Neural cell (in vitro differentiated cells): ENCODE measurements at regions not wholly inside any gene's neighbourhood (a gene's known extent, or its start where the extent isn't known, plus 50 kb on each side); places are given as distances from the start of the nearest gene placed in this dataset.

Experiments used
- EZH2 ChIP-seq: fragments of 200-600, 300-800 bp; shearing (Covaris generic), sonication (generic); IDR thresholded peaks from 2 replicates; pipeline ENCODE4 v1.6.1; 2014; ENCODE audit warnings: antibody characterized with exemption, low read length, borderline replicate concordance, mild to moderate bottlenecking; ENCODE audit not compliant: insufficient read depth, poor library complexity, severe bottlenecking
- RAD21 ChIP-seq: fragments of 450-650 bp; conservative IDR thresholded peaks from 2 replicates; pipeline ENCODE4 v1.6.1; 2014; ENCODE audit warnings: antibody characterized with exemption, mild to moderate bottlenecking, moderate library complexity
- SMC3 ChIP-seq: fragments of 450-650 bp; conservative IDR thresholded peaks from 2 replicates; pipeline ENCODE4 v1.6.1; 2014; ENCODE audit warnings: antibody characterized with exemption, mild to moderate bottlenecking, moderate library complexity; ENCODE audit not compliant: poor library complexity
- TAF1 ChIP-seq: IDR thresholded peaks from 2 replicates; pipeline ENCODE4 v1.6.1; 2012; ENCODE audit warnings: low read depth
- TF ChIP-seq, protein P1 (sequence below): fragments of 450-650 bp; IDR thresholded peaks from 2 replicates; pipeline ENCODE4 v1.5.1; 2014; ENCODE audit warnings: antibody characterized with exemption, mild to moderate bottlenecking, moderate library complexity; ENCODE audit not compliant: poor library complexity, severe bottlenecking

DNA sequence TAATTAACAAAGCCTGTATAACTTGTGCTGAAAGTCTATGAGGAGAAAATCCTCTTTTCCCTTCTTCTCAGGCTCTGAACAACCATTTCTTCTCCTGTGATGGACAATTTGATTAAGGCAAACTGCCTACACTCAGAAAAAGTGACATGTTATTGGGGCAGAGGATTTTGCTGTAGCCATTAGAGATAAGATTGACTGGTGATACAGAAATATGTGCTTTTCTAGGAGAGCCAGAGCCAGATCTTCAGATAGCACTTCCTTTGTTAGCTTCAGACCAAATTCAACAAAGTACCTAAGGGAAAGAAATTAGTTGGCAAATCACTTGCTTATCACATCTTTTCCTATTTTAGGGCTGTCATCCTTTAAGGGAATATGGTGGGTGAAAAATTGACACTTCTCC, 259.9 kb downstream of the ARPP21 start:
- TF ChIP-seq, protein P1, sequence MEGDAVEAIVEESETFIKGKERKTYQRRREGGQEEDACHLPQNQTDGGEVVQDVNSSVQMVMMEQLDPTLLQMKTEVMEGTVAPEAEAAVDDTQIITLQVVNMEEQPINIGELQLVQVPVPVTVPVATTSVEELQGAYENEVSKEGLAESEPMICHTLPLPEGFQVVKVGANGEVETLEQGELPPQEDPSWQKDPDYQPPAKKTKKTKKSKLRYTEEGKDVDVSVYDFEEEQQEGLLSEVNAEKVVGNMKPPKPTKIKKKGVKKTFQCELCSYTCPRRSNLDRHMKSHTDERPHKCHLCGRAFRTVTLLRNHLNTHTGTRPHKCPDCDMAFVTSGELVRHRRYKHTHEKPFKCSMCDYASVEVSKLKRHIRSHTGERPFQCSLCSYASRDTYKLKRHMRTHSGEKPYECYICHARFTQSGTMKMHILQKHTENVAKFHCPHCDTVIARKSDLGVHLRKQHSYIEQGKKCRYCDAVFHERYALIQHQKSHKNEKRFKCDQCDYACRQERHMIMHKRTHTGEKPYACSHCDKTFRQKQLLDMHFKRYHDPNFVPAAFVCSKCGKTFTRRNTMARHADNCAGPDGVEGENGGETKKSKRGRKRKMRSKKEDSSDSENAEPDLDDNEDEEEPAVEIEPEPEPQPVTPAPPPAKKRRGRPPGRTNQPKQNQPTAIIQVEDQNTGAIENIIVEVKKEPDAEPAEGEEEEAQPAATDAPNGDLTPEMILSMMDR = no peak
- TF ChIP-seq SMC3 (no peak), EZH2 (no peak), TAF1 (no peak), RAD21 (no peak)
